Spleen (tissue), 7 donors: ENCODE measurements at regions not wholly inside any gene's neighbourhood (a gene's known extent, or its start where the extent isn't known, plus 50 kb on each side); places are given as distances from the start of the nearest gene placed in this dataset.

Experiments
- CTCF ChIP-seq, 11 experiments: fragments of 200-600 bp in 7 of 11; fragments of 450-650 bp in 4 of 11; sonication (generic) in 4 of 11; IDR thresholded peaks in 8 of 11; conservative IDR thresholded peaks in 3 of 11; 1 replicate in 7 of 11; 2 replicates in 4 of 11; pipeline versions ENCODE4 v1.4.0 to v1.8.0; 2016 to 2021; ENCODE audit warnings: antibody characterized with exemption in 11 of 11, inconsistent platforms in 4 of 11, mild to moderate bottlenecking in 1 of 11
- POLR2A ChIP-seq, 3 donors: fragments of 450-650 bp; IDR thresholded peaks; one replicate each; pipeline ENCODE4 v1.5.1; 2017; ENCODE audit warnings: antibody characterized with exemption in 3 of 3, mild to moderate bottlenecking in 1 of 3
- POLR2AphosphoS5 ChIP-seq, 3 donors: sonication (generic); formaldehyde crosslinking; IDR thresholded peaks; one replicate each; pipeline ENCODE4 v1.5.1; 2017; ENCODE audit warnings: antibody characterized with exemption in 3 of 3
- donor health status: DM: no; HTN: no; CAD: no; lungs with moderate emphysema.
- donor health status: DM: no; HTN: no; CAD: no.
- donor health status: DM: no; HTN: no; CAD: no.

DNA sequence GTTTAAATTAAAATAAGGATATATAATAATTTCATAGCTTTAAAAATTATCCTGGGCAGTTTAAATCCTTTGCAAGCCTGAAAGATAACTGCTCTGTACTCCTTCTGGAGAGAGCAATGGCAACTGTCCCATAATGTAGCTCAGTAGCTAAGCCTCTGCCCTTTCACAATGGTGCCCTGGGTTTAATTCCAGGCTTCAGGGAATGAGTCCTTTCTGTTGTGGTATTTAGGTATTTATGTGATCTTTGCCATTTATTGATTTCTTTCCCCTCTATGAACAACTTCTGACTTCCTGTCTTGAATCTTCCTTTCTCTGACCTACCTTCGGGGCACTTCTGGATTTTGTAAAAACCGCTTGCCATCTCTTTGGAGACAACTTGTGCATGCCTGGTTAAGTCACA, 773.2 kb downstream of the IPMK start:
- no peak for TF ChIP-seq CTCF (IDR thresholded peaks at IDR 0.05 in 8 of 11, conservative IDR thresholded peaks at IDR 0.05 in 3 of 11)
- TF ChIP-seq POLR2A (IDR thresholded peaks at IDR 0.05) = no peak
- TF ChIP-seq POLR2AphosphoS5 (IDR thresholded peaks at IDR 0.05) = no peak
